NCI-H446 (cell line): ENCODE measurements at regions not wholly inside any gene's neighbourhood (a gene's known extent, or its start where the extent isn't known, plus 50 kb on each side); places are given as distances from the start of the nearest gene placed in this dataset.
"Not testable (repeated sequence)": the region's sequence is repeated elsewhere in the genome, so short reads cannot be mapped to it uniquely, and the experiment has no call there.

Experiments used
- DNase-seq, 2 experiments: peaks; one replicate each; lab custom pipeline; 2025; lab: John Stamatoyannopoulos, UW

DNA sequence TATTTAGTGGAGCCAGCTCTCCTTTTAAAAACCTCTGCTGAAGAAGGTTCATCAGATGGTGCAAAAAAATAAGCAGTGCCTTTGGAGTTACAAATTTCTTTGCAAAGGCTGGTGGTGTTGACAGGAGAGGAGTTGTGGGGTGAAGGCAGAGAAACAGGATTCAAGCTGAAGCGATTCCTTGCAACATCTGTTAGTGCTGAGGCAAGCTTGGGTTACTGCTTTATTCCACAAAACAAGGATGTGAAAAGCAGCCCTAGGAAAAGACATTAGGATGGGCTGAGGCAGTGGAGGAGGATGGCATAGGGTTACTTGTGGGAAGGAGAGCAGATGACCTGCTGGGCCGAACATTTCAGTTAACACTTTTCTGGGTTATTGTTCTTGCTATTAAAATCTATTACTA is 390.7 kb downstream of the DLEU7 start:
- DNase-seq = no peak

DNA sequence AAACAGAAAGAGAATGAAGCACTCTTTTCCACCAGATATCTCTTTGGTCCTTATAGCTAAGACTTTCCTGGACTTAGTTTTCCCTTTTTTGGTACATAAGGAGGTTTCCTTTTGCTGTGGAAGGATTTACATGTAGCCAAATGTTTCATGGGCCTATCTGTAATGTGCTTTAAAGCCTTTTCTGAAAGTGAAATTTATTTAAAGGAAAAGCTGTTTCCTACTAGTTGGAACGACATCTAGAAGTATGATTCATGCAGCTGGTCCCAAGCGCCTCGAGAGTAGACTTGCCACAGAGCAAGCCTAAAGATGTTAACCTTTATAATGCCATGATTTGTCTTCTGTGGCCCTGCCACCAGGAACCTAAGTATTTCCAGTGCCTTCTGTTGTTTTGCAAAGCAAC is 390.3 kb downstream of the DLEU7 start:
- DNase-seq = no peak

DNA sequence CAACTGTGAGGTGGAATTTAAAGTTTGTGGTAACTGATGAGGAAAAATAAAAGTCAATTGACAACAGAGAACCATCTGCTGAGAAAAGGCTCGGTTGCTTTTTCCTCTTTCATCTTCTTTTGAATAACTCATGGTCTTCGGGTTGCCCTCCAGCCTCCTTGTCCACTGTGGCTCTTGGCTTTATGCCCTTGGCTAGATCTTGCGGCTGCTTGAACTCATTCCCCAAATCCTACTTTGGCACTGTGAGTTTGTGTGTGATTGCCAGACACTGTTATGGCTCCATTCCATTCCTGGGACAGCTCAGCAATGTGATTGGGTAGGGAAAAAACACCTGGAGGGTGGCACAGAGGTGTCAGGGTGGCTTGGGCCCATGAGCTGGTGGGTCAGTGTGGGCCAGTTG is 387.4 kb downstream of the DLEU7 start:
- peak in 1 of 2 experiments; percentile 53 for DNase-seq

DNA sequence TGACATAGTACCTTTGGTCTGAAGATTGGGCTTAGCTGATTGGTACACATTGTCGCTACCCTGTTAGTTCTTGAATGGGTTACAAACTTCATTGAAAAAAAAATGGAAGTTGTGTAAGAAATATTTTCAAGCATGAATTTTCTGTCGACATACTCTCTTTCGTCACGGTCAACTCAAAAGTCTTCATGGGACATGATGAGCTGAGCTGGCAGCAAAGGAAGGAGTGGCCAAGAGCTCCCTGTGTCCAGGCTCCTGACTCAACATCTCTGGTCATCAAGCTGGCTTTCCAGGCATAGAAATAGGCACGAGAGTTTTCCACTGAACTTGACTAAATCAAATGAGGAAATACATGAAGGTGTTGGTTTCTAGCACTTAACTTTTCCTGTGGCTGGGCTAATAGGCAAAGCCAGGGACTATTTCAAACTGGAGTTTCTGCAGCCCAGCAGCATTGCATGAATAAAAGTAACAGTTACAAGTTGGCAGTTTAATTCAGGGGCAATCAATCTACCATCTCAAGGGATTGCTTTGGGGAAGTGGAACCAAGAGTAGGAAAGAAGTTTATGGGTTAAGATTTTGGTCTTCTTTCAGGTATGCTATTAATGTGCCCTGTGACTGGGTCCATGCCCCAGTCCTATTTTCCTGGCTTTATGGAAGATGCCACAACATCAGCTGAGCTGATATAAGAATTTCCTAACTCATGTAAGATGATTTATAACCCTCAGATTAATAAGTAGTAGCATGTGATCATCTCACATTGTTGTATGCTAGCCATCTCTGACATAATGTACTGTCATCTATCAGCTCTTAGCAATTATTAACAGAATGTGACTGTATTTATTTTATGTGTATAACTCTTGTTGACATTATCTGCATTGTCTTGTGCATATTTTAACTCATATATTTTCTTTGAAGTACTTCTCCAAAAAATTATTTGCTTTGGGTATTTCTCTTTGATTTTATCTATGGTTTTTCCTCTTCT is 385.8 kb downstream of the DLEU7 start:
- DNase-seq = no peak

DNA sequence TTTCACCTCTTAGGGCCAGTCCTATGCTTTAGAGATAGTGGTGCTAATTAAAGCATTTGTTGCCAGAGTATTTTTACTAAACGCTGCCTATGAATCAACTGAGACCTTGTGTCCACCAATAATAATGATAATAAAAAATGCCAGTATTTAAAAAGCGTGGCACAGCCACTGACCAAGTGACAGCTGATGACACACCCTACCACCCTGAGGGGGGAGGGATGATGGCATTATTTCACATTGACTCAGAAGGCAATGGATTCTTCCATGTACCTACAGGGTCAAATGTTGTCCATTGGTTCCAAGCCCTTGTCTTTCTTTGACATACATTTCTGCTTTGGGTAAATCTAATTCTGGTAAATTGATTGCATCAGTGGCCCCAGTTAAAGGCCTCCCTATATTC is 384.4 kb downstream of the DLEU7 start:
- no peak for DNase-seq

DNA sequence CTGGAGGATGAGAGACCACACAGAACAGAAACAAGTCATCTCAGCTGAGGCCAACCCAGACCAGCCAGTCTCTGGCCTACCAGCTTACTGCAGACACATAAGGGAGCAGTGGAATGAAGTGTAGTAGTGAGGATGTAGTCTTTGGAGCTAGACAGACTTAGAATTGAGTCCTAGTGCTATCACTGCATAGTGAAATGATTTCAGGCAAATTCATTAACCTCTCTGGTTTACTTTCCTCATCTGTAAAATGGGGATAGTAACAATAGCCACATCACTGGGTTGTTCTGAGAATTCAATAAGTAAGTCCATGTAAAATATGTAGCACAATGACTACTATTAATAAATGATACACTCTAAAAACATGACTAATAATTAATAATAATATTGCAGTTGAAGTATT is 383.8 kb downstream of the DLEU7 start:
- DNase-seq = no peak

DNA sequence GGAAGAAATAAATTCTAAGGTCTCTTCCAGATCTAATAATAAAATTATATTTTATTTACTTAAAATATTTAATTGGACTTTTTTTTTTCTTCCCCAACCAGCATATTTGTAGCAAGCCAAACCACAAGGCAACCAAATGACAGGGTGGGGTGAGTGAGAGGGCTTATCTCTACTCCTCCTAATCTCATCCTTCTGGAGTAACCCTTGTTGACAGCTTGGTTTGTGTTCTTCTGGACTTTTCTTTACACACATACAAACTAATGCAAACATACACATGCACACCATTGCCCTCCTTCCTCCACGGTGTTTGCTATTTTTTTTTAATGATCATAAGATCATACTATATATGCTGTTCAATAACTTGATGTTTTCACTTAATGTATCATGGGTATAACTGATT is 383.1 kb downstream of the DLEU7 start:
- DNase-seq = no peak

DNA sequence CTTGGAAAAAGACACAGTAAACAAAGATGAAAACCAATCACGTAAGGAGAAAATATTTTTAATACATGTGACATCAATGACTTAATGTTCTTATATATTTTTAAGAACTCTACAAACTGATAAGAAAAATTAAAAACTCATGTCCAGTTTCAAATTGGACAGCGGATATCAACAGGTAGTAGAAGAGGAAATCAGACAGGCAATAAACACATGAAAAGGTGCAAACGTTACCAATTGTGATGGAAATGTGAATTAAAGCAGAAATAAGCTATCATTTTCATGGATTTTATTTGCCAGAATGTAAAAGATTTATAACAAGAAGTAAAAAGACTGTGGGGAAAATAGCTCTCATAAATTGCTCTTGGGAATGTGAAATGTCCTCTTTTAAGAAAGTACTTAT is 382.3 kb downstream of the DLEU7 start:
- DNase-seq = no peak

DNA sequence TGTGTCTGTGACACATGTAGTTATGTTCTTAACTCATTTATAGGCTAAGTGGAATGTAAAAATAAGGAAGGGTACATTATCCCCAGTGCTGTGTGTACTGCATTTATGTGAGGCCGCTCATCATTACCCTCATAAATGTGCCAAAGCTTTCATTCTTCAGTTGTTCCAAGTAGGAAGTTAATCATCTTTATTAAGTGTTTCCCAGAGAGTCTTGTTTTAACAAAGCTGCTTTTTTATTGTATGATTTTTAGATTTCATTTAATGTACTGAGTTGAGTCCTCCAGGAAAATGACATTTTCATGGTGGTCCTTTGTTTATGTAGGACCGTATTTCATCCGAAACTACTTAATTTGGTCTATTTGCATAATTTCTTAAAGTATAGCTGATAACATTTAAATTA is 379.8 kb downstream of the DLEU7 start:
- DNase-seq = no peak

DNA sequence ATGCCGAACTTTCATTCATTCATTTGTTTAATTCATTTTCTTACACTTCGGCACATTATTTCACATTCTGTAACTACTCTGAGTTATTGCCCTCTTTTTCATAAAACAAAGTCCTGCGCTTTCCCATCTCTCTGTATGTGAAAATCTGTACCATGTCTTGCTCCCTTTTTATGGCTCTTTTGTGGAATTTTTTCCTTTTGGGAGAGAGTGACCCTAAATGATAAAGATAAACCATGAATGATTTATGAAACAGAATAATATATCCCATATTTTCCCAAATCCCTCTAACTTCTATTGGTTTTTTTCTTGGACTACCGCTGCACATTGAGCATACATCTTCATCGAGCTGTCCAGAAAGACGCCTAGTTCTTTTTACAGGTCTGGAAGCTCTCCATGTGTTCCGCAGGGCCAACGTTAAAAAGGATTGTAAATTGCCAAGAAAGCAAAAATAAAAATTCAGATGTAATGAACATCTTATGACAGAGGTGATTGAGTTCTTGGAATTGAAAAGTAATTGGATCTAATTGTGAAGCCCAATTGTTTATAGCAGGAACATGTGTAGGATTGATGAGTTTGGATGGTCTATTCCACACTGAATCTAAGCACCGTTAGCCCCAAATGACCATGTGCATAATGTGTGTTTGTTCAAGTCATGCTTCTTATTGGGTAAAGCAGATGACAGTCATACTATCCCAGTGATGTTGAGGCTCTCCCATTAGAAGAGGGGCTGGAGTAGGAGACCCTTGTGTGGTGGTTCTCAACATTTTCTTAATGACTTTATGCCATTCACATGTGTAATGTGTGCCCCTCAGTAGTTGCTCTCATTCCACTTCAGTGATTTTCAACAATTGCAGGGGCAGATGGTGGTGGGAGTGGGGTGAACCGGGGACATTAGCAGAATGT is 378.9 kb downstream of the DLEU7 start:
- DNase-seq = peak in 1 of 2 experiments; percentile 23

DNA sequence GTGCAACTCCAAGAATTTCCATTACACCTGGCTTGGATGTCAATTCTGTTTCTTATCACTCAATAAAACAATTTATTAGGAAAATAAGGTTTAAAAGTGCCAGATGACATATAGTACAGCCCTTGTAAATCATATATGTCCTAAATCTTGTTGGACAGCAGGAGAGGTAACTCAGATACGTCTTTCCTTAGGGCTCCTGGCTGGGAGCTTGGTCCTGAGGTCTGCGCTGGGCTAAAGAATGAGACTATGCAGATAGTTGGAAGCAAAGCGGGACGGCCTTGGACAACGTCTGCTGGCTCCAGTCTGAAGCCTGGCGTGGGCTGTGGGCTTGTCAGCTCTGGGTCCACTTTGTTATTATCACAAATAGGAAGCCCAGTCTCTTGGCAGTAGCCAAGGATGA is 377.0 kb downstream of the DLEU7 start:
- no peak for DNase-seq

DNA sequence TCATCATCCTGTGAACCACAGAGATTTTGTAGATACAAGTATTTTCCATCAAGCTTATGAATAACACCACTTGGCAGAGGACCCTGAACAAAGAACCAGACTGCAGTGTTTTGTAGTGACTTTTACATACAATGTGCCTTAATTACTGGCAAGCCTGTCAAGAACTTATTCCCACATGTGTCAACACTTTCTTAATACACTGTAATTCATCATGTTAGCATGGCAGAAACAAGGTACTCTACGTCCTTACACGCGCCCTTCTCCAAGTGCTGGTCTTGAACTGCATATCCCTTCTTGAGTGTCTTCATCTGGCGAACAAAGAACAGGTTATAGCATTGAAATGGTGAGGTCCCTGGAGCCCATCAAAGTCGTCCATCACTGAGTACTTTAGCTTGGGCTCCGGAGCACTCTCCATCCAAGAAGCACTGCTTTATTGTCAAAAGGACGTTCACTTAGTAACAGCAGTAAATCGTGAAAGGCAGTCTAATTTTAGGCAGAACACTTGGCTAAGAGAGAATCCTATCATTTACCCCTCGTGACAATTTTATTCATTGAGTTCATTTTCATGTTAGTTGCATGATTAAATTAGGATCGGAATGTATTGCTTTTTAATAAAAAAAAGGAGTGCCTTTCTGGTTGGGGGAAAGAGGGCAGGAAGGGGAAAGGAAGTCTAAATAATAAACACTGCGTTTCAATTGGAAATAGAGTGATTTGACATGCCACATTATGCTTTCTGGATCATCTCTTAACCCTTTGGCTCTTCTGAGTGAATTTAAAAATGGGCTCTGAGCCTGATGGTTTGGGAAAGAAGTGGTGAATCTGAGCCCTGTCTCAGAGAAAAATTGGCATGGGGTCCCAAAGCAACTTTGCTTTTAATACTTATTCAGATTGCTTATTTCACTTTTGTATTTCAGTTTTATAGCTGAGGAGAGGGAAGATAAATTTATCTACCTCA is 376.1 kb downstream of the DLEU7 start:
- peak in 1 of 2 experiments; percentile 27 for DNase-seq

DNA sequence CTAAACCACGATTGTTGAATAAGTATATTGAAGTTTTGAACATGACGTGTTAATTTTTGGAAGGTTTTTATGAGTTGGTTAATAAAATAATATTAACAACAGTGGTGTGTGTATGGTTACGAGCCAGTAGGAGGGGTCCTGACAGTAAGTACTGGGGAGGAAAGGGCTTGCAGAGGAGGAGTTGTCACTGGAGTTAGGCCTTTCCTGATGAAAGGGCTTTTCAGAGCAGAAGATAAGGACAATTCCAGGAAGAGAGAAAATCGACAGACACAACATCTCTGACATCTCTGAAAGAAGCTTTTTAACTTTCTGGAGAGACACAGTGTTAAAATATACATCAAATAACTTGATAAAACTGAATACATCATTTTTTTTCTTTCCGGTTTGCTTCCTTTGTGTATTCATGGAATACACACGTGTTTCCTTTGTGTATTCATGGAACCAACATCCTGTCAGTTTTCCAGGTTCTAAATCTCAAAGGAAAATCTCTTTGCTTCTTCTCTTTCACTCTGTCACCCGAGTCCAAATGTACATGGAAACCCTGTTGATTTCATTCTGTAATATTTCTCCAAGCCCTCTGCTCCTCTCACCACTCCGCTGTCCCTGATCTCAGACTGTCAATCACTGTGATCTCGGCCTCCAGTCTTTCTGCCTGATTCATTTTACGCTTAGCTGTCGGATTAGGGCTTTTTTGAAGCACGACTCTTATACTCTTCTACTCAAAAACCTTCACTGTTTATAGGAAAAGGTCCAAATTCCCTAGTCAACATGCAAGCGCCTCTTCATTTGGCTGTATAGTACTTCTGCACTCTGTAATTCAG is 374.4 kb downstream of the DLEU7 start:
- no peak for DNase-seq

DNA sequence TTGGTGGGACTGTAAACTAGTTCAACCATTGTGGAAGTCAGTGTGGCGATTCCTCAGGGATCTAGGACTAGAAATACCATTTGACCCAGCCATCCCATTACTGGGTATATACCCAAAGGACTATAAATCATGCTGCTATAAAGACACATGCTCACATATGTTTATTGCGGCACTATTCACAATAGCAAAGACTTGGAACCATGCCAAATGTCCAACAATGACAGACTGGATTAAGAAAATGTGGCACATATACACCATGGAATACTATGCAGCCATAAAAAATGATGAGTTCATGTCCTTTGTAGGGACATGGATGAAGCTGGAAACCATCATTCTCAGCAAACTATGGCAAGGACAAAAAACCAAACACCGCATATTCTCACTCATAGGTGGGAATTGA is 370.4 kb downstream of the DLEU7 start:
- DNase-seq = not testable (repeated sequence)

DNA sequence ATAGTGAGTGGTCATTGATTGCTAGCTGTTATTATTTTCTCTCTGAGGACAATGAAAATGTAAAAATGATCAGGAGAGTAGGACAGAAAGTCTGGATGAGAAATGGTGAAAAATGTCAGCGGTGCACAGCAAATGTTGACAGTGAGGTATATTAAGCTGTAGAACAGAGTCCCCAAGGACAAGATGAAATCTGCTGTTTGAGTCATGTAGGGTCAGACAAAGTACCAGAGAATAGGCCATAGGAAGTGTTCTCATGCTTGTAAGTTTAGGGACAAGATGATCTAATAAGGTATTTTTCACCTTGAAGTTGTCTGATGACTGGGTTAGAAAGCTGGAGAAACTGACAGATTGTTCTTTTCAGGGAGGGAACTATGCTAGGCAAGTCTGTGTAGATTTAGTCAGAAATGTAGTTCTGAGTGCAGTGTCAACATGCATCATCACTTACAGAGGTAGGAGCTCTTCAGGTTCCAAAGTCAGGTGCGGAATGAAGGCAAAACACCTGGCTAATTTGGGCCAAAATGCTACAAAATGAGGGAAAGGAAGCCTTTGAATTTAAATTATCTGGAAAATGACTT is 369.3 kb downstream of the DLEU7 start:
- no peak for DNase-seq

DNA sequence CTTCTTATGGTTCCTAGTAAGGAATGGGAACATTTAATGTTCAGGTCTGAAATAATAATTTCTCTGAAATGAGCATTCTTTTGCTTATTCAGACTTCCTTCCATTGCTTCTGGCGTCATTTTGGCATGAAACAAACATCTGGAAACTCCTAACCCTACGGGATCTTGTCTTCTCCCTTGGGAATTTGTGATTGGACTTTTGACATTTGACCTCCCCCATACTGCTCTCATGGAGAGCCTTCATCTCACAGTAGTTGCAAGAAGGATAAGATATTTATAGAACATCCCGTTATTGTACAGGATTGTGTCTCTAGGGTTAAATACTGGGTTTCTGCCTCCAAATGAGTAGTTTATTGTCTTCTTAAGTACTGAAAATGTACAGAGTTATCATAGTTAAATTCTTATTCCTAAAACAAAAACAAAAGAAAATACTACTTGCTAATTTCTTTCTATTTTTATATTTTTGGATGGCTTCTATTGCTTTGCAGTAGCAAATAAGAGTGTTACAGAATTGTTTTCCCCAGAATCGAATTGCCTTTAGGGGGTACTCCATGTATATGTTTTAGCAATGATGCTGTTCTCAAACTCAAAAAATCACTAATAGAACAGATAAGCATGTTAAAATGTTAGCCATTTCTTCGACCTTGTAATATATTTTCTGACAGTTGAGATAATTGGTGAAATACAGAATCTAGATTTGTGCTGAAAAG is 366.8 kb downstream of the DLEU7 start:
- DNase-seq = no peak

DNA sequence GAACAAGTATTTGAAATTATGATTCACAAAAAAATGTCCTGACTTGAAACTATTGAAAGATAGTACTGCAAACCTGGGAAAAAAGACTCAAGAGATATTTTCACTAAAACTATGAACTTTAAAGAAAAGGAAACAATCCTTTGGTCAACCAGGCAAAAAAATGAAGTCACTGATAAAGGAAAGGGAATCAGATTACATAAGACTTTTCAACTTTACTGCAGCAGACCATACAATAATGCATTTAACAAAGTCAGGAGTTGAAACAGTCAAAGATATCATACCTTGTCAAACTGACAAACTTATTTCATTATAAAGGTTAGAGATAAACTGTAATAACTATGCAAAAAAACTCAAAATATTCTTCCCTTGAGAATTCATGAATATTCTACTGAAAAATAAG is 361.6 kb downstream of the DLEU7 start:
- DNase-seq = no peak

DNA sequence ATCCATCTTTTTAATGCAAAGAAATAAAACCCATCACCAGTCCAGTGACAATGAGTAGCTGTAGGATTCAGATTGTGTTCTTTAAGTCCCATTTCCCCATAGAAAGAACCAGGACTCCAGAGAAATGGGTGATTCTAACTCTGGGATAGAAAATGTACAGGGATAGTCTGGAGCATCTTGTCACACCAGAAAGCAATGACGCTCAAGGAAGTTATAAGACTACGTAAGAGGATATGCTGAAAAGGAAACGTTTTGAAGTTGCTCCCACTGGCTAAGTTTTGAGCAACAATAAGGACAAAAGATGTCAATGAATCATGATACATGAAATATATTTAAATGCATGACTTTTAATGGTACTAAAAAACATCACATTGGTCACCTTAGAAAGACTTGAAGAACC is 360.1 kb downstream of the DLEU7 start:
- no peak for DNase-seq

DNA sequence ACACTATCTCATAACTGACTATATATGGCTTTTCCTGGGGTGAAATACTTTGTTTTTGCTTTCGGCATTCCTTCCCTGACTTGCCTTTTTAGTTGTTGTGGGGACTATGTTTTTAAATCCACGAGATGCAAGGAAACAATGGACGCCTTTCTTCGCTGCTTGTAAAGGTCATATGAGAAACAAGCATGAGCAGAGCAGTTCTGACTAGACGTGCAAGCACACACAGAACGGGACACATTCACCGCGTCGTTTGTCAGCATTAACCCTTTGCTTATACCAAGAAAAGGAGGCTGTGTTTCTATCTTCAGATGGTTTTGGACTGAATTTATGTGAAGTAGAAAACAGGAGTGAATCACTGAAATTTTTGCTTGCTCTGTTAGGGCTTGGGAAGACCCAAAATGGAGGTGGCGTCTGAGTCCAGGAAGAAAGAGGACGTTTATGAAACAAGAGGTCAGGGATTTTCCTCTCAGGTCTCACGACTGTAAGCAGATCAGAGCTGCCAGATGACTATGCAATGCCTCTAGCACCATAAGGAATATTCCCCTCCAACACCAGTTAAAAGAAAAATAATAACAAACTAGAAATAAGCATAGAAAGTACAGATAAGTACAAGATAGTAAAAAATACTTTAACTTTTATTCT is 358.9 kb downstream of the DLEU7 start:
- no peak for DNase-seq
